ENCODE measurements at regions not wholly inside any gene's neighbourhood (a gene's known extent, or its start where the extent isn't known, plus 50 kb on each side); places are given as distances from the start of the nearest gene placed in this dataset.

- DNase-seq, result no peak
Observed at GRCh38 chr3:16658004-16658924, 53.0 kb upstream of the DAZL start.

- DNase-seq, result no peak
Observed at GRCh38 chr3:16658925-16659793, 53.9 kb upstream of the DAZL start.

GRCh38 chr3:16663854-16664712, 58.9 kb upstream of the DAZL start:
- no peak for DNase-seq

- DNase-seq, result no peak
Observed at GRCh38 chr3:16665282-16665741, 60.1 kb upstream of the DAZL start.

- DNase-seq, result no peak
Observed at GRCh38 chr3:16666206-16666605, 61.0 kb upstream of the DAZL start.

GRCh38 chr3:16667633-16668032, 62.4 kb upstream of the DAZL start:
- no peak for DNase-seq

GRCh38 chr3:16668776-16669545, 63.7 kb upstream of the DAZL start:
- DNase-seq, result no peak

GRCh38 chr3:16670191-16670590, 65.0 kb upstream of the DAZL start:
- no peak for DNase-seq

GRCh38 chr3:16671690-16672089, 66.5 kb upstream of the DAZL start:
- no peak for DNase-seq

GRCh38 chr3:16673530-16673929, 68.3 kb upstream of the DAZL start:
- DNase-seq, result no peak

- no peak for DNase-seq
Observed at GRCh38 chr3:16675805-16676204, 70.6 kb upstream of the DAZL start.

- no peak for DNase-seq
Observed at GRCh38 chr3:16686679-16687078, 81.5 kb upstream of the DAZL start.

- DNase-seq, result no peak
Observed at GRCh38 chr3:16687221-16687620, 82.0 kb upstream of the DAZL start.

- no peak for DNase-seq
Observed at GRCh38 chr3:16692486-16693344, 87.5 kb upstream of the DAZL start.

GRCh38 chr3:16693820-16694219, 88.6 kb upstream of the DAZL start:
- no peak for DNase-seq

- DNase-seq, result no peak
Observed at GRCh38 chr3:16695710-16696109, 90.5 kb upstream of the DAZL start.

- DNase-seq, result no peak
Observed at GRCh38 chr3:16697443-16698147, 92.4 kb upstream of the DAZL start.

GRCh38 chr3:16700651-16701050, 95.4 kb upstream of the DAZL start:
- DNase-seq, result no peak

- no peak for DNase-seq
Observed at GRCh38 chr3:16704941-16705340, 99.7 kb upstream of the DAZL start.

GRCh38 chr3:16707260-16707659, 102.0 kb upstream of the DAZL start:
- DNase-seq, result no peak
